Neural progenitor cell (in vitro differentiated cells): ENCODE measurements at regions not wholly inside any gene's neighbourhood (a gene's known extent, or its start where the extent isn't known, plus 50 kb on each side); places are given as distances from the start of the nearest gene placed in this dataset.

Source experiments
- DNase-seq: peaks from one replicate; pipeline ENCODE4 v3.0.0-alpha.2; 2016; ENCODE audit warnings: low spot score
- H2AFZ ChIP-seq: fragments of 200-600 bp; sonication (generic); replicated peaks from 2 replicates; pipeline ENCODE4 v1.6.1; 2016; ENCODE audit warnings: antibody characterized with exemption
- H3F3A ChIP-seq: fragments of 200-600 bp; sonication (generic); 2 replicates; pipeline ENCODE4 v1.6.1; 2016; ENCODE audit warnings: antibody characterized with exemption, low read depth
- H3K27ac ChIP-seq: fragments of 200-600 bp; sonication (generic); 2 replicates; pipeline ENCODE4 v1.5.1; 2016; ENCODE audit warnings: mild to moderate bottlenecking
- H3K27me3 ChIP-seq: fragments of 200-600 bp; sonication (generic); 2 replicates; pipeline ENCODE4 v1.6.1; 2016; ENCODE audit warnings: mild to moderate bottlenecking, moderate library complexity
- H3K36me3 ChIP-seq: fragments of 200-600 bp; sonication (generic); 2 replicates; pipeline ENCODE4 v1.5.1; 2016
- H3K4me1 ChIP-seq: fragments of 200-600 bp; sonication (generic); 2 replicates; pipeline ENCODE4 v1.6.1; 2016; ENCODE audit warnings: mixed run types
- H3K4me2 ChIP-seq: fragments of 200-600 bp; sonication (generic); 2 replicates; pipeline ENCODE4 v1.6.1; 2016
- H3K4me3 ChIP-seq: fragments of 200-600 bp; sonication (generic); 2 replicates; pipeline ENCODE4 v1.5.1; 2016
- H3K79me2 ChIP-seq: fragments of 200-600 bp; sonication (generic); 2 replicates; pipeline ENCODE4 v1.6.1; 2016; ENCODE audit warnings: low read depth
- H3K9ac ChIP-seq: fragments of 200-600 bp; sonication (generic); 2 replicates; pipeline ENCODE4 v1.6.1; 2016
- H3K9me3 ChIP-seq: fragments of 200-600 bp; sonication (generic); 2 replicates; pipeline ENCODE4 v1.5.1; 2016; ENCODE audit warnings: low read depth
- H4K20me1 ChIP-seq: fragments of 200-600 bp; sonication (generic); 2 replicates; pipeline ENCODE4 v1.6.1; 2016; ENCODE audit warnings: low read depth
- H3K27ac Mint-ChIP-seq: 3 replicates; pipeline ENCODE4 v1.8.0; 2021; ENCODE audit warnings: mixed read lengths
- H3K27me3 Mint-ChIP-seq: 2 replicates; pipeline ENCODE4 v1.8.0; 2022; ENCODE audit warnings: low read depth, mild to moderate bottlenecking, inconsistent platforms, moderate library complexity, mixed read lengths; ENCODE audit not compliant: insufficient read depth
- H3K36me3 Mint-ChIP-seq: 3 replicates; pipeline ENCODE4 v1.8.0; 2021; ENCODE audit warnings: mixed read lengths
- H3K4me1 Mint-ChIP-seq: 3 replicates; pipeline ENCODE4 v1.8.0; 2021; ENCODE audit warnings: mixed read lengths
- H3K4me3 Mint-ChIP-seq: 3 replicates; pipeline ENCODE4 v1.8.0; 2021; ENCODE audit warnings: mild to moderate bottlenecking, moderate library complexity, mixed read lengths
- H3K9me3 Mint-ChIP-seq: 3 replicates; pipeline ENCODE4 v1.8.0; 2020; ENCODE audit warnings: mixed read lengths
- CTCF ChIP-seq: fragments of 200-600 bp; sonication (generic); IDR thresholded peaks from 2 replicates; pipeline ENCODE4 v1.5.1; 2017; ENCODE audit warnings: antibody characterized with exemption, mild to moderate bottlenecking
- EZH2 ChIP-seq: fragments of 200-600 bp; sonication (generic); IDR thresholded peaks from 2 replicates; pipeline ENCODE4 v1.6.1; 2017; ENCODE audit warnings: antibody characterized with exemption, mild to moderate bottlenecking, moderate library complexity
- EZH2phosphoT487 ChIP-seq: fragments of 200-600 bp; sonication (generic); IDR thresholded peaks from 2 replicates; pipeline ENCODE4 v1.6.1; 2017; ENCODE audit warnings: antibody characterized with exemption

DNA sequence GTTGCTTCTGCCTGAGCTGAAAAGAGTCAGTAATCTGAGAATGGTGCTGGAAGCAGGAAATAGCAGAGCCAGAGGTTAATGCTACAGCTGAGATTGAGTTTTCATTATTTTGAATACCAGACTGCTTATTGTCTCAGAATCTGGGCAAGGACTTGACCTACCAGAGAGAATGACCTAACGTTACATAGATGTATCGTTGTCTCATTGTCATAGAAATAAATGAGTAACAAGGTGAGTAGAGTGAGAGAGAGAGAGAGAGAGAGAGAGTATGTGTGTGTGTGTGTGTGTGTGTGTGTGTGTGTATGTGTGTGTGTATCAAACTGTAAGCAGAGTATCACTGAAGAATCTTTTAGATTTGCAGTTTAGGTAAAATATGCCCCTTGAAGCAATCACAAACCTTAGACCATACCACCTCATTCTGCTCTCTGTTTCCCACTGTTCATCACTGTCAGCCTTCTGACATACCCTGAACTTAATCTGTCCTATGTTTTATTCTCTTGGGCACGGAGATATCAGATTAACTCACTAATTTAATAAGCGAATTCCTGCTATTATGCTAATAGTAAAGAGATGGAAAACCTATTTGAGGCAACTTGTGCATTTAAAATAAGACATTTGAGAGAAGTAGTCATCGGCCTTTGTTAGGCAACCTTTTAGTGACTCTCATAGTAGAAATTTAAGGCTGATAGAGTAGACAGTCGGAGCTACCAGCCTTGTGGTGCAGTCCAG, 87.8 kb downstream of the CYB561 start:
- H3K9me3 Mint-ChIP-seq = no peaks in the 10 kb centered on the region
- H3K4me3 Mint-ChIP-seq = no peak overlapping the region
- H3K9ac ChIP-seq = no peak overlapping the region
- peaks cover 28% of the 10 kb centered on the region for H3K36me3 Mint-ChIP-seq
- no peak overlapping the region for H3K27ac ChIP-seq
- no peak overlapping the region for H3K4me2 ChIP-seq
- peaks cover 6% of the 10 kb centered on the region for H3K4me1 Mint-ChIP-seq
- no peaks in the 10 kb centered on the region for H3K36me3 ChIP-seq
- no peaks in the 10 kb centered on the region for H4K20me1 ChIP-seq
- H3K79me2 ChIP-seq = no peaks in the 10 kb centered on the region
- no peaks in the 10 kb centered on the region for H3K27me3 ChIP-seq
- no peaks in the 10 kb centered on the region for H3K27me3 Mint-ChIP-seq
- H3K27ac Mint-ChIP-seq = no peak overlapping the region
- peaks cover 5% of the 10 kb centered on the region for H3K4me1 ChIP-seq
- no peak overlapping the region for H3K4me3 ChIP-seq
- H2AFZ ChIP-seq = no peak overlapping the region
- no peak for DNase-seq
- no peaks in the 10 kb centered on the region for H3F3A ChIP-seq
- no peak for TF ChIP-seq EZH2
- TF ChIP-seq EZH2phosphoT487 = no peak
- TF ChIP-seq CTCF = no peak
- H3K9me3 ChIP-seq = no peaks in the 10 kb centered on the region

GRCh38 chr17:63358956-63359355, 87.2 kb downstream of the CYB561 start:
- H3K4me1 ChIP-seq = peaks cover 5% of the 10 kb centered on the region
- no peak overlapping the region for H3K4me3 ChIP-seq
- H3K4me3 Mint-ChIP-seq = no peak overlapping the region
- H3K27ac ChIP-seq = no peak overlapping the region
- no peaks in the 10 kb centered on the region for H3K27me3 Mint-ChIP-seq
- H3K9me3 Mint-ChIP-seq = no peaks in the 10 kb centered on the region
- peaks cover 6% of the 10 kb centered on the region for H3K4me1 Mint-ChIP-seq
- no peaks in the 10 kb centered on the region for H3K9me3 ChIP-seq
- no peaks in the 10 kb centered on the region for H3F3A ChIP-seq
- TF ChIP-seq EZH2 (no peak), EZH2phosphoT487 (no peak), CTCF (no peak)
- no peaks in the 10 kb centered on the region for H3K27me3 ChIP-seq
- no peak overlapping the region for H3K27ac Mint-ChIP-seq
- H3K4me2 ChIP-seq = no peak overlapping the region
- H3K36me3 ChIP-seq = no peaks in the 10 kb centered on the region
- H3K79me2 ChIP-seq = no peaks in the 10 kb centered on the region
- no peak for DNase-seq
- no peak overlapping the region for H2AFZ ChIP-seq
- H3K9ac ChIP-seq = no peak overlapping the region
- no peaks in the 10 kb centered on the region for H4K20me1 ChIP-seq
- H3K36me3 Mint-ChIP-seq = peaks cover 22% of the 10 kb centered on the region

DNA sequence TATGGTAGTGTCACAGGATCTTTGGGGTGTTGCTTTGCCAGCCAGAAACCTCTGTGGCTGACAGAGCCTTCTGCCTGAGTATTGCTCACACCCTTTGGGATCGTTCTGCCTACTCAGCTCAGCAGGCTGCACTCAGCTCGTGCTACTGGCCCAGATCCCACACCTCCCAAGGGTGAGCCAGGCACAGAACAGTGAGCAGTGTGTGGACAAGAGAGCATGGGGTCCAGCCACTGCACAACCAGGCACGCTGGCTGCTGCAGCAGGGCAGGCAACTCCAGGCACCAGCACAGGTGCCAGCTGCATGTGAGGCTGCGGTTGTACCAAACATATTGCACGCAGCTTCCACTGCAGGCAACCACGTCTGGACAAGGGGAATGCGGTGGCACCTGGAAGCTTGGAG, 84.9 kb downstream of the CYB561 start:
- Histone ChIP-seq H2AFZ (no peak overlapping the region), H3K79me2 (no peaks in the 10 kb centered on the region), H3K36me3 (no peaks in the 10 kb centered on the region), H3K27me3 (no peaks in the 10 kb centered on the region), H3K9ac (no peak overlapping the region), H3K4me1 (peaks cover 5% of the 10 kb centered on the region), H3F3A (no peaks in the 10 kb centered on the region), H3K4me3 (no peak overlapping the region), H3K27ac (no peak overlapping the region), H3K9me3 (no peaks in the 10 kb centered on the region), H3K4me2 (no peak overlapping the region), H4K20me1 (no peaks in the 10 kb centered on the region)
- no peaks in the 10 kb centered on the region for H3K9me3 Mint-ChIP-seq
- H3K27me3 Mint-ChIP-seq = no peaks in the 10 kb centered on the region
- H3K4me3 Mint-ChIP-seq = no peak overlapping the region
- TF ChIP-seq EZH2phosphoT487 (no peak), CTCF (no peak), EZH2 (no peak)
- H3K36me3 Mint-ChIP-seq = peaks cover 11% of the 10 kb centered on the region
- H3K4me1 Mint-ChIP-seq = peaks cover 6% of the 10 kb centered on the region
- no peak for DNase-seq
- H3K27ac Mint-ChIP-seq = no peak overlapping the region
